SW480 (cell line): ENCODE measurements at regions not wholly inside any gene's neighbourhood (a gene's known extent, or its start where the extent isn't known, plus 50 kb on each side); places are given as distances from the start of the nearest gene placed in this dataset.
"Not testable (repeated sequence)": the region's sequence is repeated elsewhere in the genome, so short reads cannot be mapped to it uniquely, and the experiment has no call there.

Experiments used
- DNase-seq: peaks from one replicate; pipeline ENCODE4 v3.0.0-alpha.2; 2016; ENCODE audit warnings: low spot score

GRCh38 chr4:177802661-177803060 lies 360.4 kb upstream of the AGA start:
- DNase-seq, result no peak

- DNase-seq, result no peak
Measured at GRCh38 chr4:177803151-177803550, 360.9 kb upstream of the AGA start.

- no peak for DNase-seq
Measured at GRCh38 chr4:177809791-177810190, 367.6 kb upstream of the AGA start.

- no peak for DNase-seq
Measured at GRCh38 chr4:177810220-177810619, 368.0 kb upstream of the AGA start.

GRCh38 chr4:177818392-177818791 lies 376.2 kb upstream of the AGA start:
- not testable (repeated sequence) for DNase-seq

GRCh38 chr4:177826973-177827372 lies 384.7 kb upstream of the AGA start:
- no peak for DNase-seq

GRCh38 chr4:177841258-177841657 lies 399.0 kb upstream of the AGA start:
- DNase-seq, result no peak

- DNase-seq, result no peak
Measured at GRCh38 chr4:177853229-177853628, 411.0 kb upstream of the AGA start.

- no peak for DNase-seq
Measured at GRCh38 chr4:177855507-177856197, 413.4 kb upstream of the AGA start.

- DNase-seq, result no peak
Measured at GRCh38 chr4:177860171-177860570, 417.9 kb upstream of the AGA start.

GRCh38 chr4:177861551-177862094 lies 419.4 kb upstream of the AGA start:
- no peak for DNase-seq

- no peak for DNase-seq
Measured at GRCh38 chr4:177862541-177863176, 420.4 kb upstream of the AGA start.

GRCh38 chr4:177879851-177880250 lies 437.6 kb upstream of the AGA start:
- no peak for DNase-seq

- DNase-seq, result no peak
Measured at GRCh38 chr4:177895136-177895535, 452.9 kb upstream of the AGA start.

GRCh38 chr4:177901786-177902185 lies 459.5 kb upstream of the AGA start:
- DNase-seq, result no peak

- DNase-seq, result no peak
Measured at GRCh38 chr4:177902386-177902785, 460.1 kb upstream of the AGA start.

GRCh38 chr4:177907736-177908424 lies 465.6 kb upstream of the AGA start:
- DNase-seq, result no peak

- DNase-seq, result no peak
Measured at GRCh38 chr4:177921715-177922114, 479.5 kb upstream of the AGA start.

GRCh38 chr4:177923888-177924287 lies 481.7 kb upstream of the AGA start:
- no peak for DNase-seq

- DNase-seq, result no peak
Measured at GRCh38 chr4:177937041-177937440, 494.8 kb upstream of the AGA start.

- no peak for DNase-seq
Measured at GRCh38 chr4:177938226-177938625, 496.0 kb upstream of the AGA start.

- DNase-seq, result no peak
Measured at GRCh38 chr4:177945268-177945667, 503.0 kb upstream of the AGA start.

- no peak for DNase-seq
Measured at GRCh38 chr4:177947607-177948006, 505.4 kb upstream of the AGA start.
